NCI-H1694 treated with DMSO at 0.1 percent for 48 hours (cell line): ENCODE measurements at regions not wholly inside any gene's neighbourhood (a gene's known extent, or its start where the extent isn't known, plus 50 kb on each side); places are given as distances from the start of the nearest gene placed in this dataset.
A peak's percentile ranks its signal among the peaks of the same experiment; 100 is the strongest.

Experiments
- DNase-seq: peaks from one replicate; lab custom pipeline; 2025; lab: John Stamatoyannopoulos, UW

DNA sequence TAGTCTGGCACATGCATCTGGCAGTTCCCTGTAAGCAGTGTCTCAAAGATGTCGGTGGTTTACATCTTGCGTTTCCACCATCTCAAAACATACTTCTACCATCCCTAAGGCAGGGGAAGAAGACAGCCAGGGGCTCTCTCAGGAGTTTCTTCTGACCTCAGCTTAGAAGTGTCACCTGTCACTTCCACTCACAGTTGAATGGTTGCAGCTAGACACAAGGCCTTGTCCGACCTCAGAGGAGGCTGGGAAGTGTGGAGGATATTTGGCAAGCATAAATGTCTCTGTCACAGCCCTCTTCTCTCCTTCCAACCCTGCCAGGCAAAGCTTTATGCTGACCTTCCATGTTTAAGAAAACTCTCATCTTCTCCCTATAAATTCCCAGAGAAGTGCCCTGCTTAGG is 193.3 kb downstream of the HERPUD2 start:
- DNase-seq, result no peak

DNA sequence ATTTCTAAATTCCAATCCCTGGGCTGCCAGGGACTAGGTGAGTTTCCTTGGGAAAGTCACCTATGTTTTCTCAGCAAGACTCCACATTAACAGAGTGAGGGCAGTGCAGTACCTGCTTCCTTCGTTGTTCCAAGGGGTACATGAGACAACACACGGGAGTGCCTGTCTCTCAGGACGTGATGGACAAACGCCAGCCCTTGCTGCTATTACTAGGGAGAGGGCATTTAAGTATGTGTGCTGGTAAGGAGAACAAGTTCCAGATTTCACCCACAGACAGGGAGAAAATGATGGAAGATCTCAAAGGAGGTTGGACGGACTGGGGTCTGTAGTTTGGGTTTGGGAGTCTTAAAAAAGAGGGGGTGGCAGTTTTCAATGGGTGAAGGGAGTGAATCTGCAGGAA is 195.7 kb downstream of the HERPUD2 start:
- no peak for DNase-seq

DNA sequence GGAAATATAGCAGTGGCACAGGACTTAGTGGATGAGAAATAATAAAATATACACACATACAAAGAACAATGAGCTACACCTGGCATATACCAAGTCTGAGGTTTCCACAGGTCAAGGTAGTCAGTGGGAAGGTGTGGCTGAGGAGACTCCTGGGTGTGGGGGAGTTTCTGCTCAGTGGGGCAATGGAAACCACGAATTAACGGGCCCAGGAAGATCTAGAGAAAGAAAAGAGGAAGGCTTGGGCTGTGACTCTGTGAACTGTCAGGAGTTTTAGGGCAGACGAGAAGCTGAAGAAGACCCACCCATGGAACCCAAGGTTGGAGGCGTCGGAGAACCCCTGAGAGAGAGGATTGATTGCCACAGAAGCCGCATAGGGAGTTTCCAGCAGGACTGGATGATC is 196.5 kb downstream of the HERPUD2 start:
- no peak for DNase-seq

DNA sequence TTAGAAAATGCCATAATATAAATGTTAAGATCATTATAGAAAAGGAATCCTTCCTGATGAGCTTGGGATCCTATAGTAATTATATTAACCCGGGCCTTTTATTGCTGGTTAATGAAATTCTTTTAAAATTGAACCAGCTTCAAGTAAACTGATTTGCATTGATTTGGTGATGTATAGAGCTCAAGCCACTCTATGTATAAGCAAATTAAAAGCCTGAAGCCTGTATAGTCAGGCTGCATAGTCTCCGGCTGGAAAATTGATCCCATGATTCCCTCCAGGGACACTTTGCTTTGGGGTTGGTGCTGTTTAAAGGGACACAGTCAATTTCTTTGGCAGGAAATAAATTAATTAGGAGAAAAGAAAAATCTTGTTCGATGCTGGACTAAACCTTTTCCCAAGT is 199.1 kb downstream of the HERPUD2 start:
- DNase-seq, result no peak

DNA sequence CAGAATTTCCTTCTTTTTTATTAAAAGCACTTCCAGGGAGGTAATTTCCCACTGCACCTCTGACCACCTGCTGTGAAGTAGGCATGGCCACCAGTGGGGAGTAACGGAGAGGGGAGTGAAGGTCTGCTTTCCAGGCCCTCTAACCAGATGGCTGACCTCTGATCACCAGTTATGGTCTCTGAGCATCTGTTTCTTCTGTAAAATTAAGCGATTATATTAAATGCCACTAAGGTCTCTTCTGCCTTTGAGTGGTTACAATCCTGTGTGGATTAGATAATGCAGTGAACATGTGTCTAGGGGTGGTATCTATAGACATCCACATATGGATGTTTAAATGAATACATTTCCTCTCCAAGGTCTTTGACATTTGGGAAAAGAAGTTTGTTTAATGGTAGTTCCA is 199.6 kb downstream of the HERPUD2 start:
- DNase-seq, result no peak

DNA sequence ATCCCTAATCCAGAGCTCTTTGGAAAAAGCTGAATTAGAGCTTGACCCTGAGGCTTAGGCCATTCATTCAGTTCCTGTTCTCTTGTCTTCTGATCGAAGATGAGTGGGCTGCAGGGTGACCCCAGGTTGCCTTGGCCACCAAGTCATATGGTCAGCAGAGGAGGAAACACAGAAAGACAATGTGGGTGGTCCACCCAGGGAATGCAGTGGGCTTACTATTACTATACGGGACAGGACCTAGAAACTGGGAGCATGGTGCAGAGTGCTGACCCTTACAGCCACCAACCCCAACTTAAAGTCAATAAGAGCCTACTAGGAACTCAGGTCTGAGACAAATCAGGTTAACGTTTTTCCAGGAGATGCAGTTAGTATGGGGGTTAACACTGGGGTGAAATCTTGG is 200.5 kb downstream of the HERPUD2 start:
- DNase-seq, result no peak

DNA sequence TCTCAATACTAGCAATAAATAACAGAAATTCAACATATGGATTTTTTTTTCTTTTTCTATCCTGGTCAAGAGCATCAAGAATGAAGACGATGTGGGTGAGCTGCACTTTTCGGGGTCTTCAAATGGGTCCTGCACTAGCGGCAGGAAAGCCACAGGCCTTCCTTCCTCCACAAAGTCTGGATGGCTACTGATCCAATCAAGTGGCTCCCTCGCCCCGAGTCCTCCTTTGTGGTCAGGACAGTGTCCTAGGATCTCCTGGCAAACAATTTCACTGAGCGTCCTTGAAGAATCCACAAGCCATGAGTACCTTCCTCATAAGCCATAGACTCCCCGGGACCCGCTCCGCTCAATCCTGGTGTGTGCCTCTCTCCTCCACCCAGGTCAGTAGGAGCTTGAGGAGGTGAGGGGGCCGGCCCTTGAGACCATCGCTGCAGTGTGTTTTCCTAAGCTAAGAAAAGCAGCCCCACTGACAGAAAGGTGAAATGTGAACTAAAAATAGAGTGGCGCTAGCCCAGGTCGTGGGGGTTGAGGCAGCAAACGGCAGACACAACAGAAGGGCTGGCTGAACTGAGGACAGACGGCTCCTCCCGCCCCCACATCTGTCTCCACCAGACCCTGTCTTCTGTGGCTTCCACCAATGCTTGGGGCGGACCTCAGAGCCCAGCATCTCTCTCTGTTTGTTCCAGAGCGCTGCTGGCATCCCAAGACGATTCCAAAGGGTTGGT is 202.3 kb downstream of the HERPUD2 start:
- peak; percentile 1 for DNase-seq

DNA sequence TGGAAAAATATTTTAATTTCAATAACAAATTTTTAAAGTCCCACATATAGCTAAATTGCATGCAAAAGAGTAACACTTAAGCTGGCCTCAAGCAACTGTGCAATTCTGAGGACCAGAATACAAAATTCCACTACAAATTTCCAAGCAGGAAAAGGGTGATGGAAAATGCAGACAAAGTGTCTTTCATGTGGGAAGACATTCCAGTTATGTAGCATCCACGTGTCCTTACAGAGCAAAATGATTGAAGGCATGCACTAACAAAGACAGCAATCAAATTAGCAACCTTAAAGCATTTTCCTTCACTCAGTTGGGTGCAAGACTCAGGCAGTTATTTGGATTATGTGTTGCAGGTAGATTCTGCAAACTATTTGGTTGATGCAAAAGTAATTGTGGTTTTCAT is 203.7 kb downstream of the HERPUD2 start:
- DNase-seq, result no peak

DNA sequence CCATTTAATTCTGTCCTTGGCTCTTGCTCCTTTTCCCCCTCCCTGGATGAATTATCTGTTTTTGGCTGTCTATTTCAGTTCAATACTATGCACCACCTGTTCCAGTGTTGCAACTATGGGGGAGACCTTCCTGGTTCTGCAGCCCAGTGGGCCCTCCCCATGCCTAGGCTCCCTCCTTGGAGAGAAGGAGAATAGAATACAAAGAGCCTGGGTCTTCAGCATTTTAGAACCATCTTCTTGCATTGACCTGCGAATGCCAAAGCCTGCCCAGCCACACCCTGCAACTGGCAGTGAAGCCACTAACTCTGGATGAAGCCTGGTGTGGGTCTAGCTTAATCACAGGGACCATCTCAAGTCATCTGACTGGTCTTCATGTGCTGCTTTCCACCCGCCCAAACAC is 207.1 kb downstream of the HERPUD2 start:
- DNase-seq, result no peak

DNA sequence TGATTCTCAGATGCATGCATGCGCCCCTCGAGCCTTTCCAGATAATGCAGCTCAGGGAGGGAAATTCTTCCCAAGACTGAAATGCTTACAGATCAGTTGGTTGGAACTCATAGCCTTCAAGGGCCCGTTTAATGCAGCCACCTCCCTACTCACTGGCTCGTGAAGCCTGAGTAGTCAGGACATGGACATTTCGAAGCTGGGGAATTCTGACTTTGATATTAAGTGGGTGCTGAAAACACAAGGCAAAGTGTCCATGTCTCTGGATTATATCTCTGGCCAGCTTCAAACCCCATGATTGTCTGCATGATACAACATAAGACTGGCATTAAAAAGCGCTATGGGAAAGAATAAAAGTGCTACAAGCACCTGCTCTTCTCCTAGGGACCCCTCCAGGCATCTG is 207.5 kb downstream of the HERPUD2 start:
- DNase-seq, result no peak

DNA sequence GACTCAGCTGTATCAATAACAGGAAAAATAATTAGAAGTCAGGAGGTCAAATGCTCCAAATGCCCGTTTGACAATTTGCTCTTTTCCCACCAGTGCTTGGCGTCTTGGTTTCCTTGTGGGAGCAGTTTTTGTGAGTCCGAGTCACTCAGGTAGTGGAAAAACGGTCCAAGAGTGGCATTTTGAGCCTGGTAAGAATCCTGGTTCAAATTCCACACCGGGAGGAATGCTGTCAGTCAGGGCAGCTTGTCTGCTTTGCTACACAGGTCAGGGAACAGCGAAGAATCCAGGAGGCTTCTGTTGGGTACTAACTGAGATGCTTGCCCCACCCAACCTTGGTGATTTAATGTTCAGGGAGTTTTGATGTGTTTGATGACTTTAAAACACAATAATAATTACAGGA is 209.5 kb downstream of the HERPUD2 start:
- DNase-seq, result no peak

DNA sequence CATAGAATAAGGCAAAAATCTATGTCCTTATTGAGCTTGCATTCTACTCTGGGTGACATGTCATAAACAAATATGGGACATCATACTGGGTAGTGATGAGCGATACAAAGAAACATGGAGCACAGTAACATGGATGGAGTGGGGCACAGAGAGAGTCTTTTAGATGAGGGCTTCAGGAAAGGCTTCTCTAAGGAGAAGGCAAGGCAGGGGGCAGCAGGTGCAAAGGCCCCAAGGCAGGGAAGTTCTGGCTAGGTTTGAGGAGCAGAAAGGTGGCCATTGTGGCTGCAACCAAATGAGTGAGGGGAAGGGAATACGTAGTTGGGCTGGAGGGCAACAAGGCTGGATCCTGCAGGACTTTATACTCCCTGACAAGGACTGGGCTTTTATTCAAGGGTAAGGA is 211.4 kb downstream of the HERPUD2 start:
- no peak for DNase-seq

DNA sequence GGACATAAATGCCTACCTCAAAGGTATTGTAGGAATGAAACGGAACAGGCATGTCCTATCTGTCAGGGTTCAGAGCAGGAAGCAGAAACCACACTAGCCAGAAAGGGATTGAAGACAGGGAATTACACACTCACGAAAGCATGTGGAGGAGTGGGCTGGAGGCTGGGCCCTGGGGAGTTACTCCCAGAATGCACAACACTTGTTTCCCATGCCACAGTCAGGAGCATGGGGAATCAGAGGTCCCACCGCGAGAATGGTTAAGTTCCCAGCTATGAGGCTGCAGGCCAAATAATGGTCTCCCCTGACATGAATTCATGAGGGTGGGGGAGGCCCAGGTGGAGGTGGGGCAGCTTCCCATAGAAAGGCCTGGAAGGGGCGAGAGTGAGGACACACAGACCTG is 212.7 kb downstream of the HERPUD2 start:
- DNase-seq, result no peak

DNA sequence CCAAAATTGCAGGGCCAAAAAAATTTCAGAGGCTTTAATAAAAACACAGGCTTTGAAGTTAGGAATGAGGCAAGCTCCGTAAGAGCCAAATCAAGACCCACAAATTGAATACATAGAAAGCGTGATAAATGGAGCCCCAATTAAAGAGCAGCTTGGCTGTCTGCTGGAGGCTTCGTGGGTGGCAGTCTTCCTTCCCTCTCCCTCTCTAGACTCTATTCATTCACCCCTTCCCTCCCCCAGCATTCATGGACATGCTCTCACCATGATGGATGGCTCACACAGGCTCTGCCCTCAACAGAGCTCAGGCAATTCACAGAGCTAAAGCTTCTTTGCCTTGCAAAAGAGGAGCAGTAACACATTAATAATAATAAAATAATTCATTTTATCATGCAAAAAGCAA is 214.1 kb downstream of the HERPUD2 start:
- DNase-seq, result no peak

DNA sequence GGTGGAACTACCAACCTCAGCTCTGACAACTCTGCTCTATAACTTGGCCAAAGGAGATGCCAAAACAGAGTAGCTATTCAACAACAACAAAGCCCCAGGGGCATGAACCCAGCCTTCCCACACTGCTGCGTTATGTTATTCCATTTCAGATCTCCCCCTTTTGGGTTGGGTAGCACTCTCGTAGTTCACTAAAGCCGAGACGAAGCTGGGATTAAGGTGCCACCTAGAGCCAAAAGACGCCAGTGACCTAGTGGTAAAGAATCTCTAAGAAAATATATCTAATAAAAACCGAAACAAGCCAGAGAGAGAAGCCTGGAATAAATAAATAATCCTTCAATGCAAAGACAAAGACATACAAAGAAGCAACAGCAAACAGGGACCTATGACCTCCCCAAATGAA is 217.3 kb downstream of the HERPUD2 start:
- no peak for DNase-seq

DNA sequence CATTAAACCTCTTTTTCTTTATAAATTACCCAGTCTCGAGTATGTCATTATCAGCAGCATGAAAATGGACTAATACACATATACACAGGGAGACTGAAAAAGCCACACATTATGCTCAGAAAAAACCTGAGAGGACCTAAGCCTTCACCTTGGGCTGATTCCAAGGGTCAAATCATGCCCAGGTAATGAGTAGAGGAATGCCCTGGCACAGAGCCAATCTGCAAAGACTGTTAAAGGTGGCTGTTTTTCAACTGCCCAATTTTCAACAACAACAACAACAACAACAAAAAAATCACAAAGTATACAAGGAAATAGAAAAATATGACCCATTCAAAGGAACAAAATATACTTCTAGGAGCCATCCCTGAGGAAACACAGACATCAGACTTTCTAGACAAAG is 220.2 kb upstream of the TBX20 start:
- no peak for DNase-seq

DNA sequence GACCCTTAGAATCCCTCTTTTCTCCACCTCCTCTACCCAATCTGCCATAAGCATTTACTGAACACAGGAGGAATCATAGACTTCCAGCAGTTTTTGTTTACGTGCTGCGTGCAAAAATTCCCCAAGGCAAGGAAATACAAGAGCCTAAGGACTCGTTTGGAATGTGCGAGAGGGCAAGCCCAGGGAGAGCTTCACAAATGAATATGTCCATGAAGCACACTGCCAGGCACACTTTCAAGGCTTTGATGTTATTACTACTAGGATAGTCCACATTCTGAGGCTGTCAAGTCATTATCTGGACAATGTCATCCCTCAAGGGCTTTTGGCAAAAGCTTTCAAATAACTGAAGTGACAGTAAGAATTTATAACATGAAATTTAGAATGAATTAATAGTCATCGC is 214.7 kb upstream of the TBX20 start:
- DNase-seq, result no peak

DNA sequence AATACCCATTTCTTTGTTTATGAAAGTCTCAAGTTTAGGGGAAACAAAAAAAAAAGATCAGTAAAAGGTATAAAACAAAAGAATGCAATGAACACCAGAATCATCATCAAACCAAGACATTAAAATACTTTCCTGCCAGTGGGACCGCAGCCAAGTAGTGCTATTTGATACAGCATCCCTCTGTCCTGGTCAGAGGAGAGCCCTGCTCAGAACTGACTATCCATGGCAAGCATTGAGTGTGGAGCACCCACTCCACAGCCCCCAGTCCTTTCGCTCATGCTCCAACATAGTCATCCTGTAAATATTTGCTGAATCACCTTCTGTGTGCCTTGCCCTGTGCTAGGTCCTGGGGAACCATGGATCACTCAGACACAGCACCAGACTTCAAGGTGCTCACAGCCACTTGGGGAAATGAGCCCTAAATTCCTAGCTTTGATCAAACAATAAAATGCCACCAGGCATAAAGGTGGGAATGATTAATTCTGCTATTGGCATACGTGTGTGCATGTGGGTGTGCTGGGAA is 213.6 kb upstream of the TBX20 start:
- DNase-seq, result no peak

DNA sequence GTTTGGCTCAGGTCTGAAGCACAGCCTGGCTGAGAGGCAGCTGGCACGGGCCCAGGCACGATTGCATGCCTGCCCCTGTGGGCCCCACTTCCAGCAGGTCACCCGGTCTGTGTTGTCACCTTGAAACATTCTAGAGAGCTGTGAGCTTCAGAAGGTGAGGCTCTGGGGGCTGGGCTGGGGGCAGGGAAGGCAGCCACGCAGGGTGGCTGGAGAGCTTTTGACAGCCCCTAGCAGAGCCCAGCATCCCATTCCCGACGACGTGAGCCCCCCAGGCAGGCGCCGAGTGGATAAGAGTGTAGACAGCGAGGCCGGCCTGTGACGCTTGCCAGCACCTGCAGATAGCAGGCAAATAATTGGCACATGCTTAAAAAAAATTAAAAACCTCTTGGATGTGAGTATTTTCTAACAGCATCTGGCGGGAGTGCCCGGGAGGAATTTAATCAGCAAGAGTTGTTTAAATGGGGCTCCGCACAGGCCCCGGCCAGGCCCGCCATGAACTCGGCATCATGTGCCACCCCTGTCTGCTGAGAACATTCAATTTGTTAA is 212.0 kb upstream of the TBX20 start:
- DNase-seq, result no peak

DNA sequence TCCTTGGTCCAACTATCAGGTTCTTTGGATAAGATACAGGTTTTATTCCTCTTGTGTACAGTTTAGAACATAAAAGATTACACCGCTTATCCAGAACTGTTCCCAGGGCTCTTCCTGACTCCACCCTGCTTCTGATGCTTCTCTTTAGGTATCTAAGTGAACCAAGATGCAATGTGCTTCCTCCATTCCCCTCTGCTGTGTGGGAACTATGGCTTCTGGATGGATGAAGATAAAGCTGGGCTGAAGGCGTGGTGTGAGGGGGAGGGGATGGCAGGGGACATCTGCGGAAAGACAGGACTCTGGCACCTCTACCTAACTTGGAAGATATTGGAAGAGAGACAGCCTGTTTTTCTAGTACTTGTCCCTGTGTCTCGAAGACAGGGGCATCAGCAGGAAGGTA is 209.9 kb upstream of the TBX20 start:
- no peak for DNase-seq

DNA sequence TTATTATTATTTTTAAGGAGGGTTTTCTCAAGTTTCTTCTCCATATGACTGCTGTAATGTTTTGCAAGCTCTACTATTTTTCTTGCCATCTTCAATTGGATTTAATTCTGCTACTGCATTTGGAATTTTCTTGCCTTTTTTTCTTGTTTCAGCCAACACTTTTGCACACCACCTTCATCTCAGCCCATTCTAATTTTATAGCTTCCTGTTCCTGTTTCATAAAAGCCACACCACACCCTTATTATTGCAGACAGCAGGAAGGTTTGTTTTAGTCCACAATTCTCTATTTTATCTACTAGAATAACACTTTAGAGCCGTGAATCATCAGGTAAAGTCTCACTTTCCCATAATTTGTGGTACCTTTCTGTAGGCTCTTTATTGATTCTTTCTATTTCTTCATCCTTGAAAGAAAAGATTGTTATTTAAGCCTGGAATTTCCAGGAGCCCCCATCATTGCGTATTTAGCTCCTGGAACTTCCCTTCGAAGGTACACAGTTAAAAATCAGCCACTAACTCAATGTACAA is 209.3 kb upstream of the TBX20 start:
- no peak for DNase-seq

DNA sequence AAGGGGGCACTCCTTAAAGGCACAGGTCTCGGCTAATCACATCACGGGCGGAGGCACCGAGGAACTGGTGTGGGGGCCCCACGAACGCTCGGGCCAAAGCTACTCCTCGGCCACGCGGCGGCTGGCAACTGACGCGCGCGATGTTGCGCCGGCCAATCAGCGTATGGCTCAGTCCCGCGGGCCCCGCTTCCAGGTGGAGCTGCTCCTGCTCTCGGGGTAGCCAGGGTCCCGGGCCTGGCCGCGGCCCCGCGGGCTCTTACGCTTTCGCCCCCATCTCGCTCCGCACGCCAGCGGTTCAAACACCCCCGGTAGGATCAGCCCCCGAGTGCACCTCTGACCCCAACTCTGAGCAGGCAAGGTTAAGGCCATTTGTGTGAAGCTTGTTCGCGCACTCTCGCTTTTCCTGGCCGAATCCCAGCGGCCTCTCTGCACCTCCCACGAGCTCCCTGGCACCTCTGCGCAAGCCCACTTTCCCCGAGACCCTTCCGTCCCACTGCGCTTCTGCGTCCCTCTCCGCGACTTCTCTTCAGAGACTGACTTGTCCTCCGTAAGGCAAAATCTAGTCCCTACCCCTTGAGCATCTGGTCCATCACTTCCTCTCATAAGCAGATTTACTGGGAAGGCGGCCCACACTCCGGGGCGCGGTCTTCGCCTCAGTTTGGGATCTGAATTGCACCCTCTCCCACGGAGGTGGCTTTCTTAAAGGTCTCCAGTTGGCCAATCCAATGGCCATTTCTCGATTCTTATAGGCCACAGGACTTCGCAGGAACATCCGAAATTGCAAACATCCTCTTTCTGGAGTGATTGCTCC is 200.9 kb upstream of the TBX20 start:
- no peak for DNase-seq
